WTC11 (cell line): ENCODE measurements at regions not wholly inside any gene's neighbourhood (a gene's known extent, or its start where the extent isn't known, plus 50 kb on each side); places are given as distances from the start of the nearest gene placed in this dataset.

Source experiments
- ATAC-seq: fragments of 200-7000 bp; cut with Tn5 transposase; 2 replicates; pipeline ENCODE4 v1.10.0; 2021; ENCODE audit warnings: mild to moderate bottlenecking, moderate library complexity
- CTCF ChIA-PET: fragments of 300-600 bp; sonication (Branson Sonifier 250); formaldehyde crosslinking; loops from one replicate; lab custom pipeline; 2021; ENCODE audit warnings: antibody characterized with exemption; lab: Charles Lee
- POLR2A ChIA-PET: fragments of 350-600 bp; sonication (Branson Sonifier 250); formaldehyde crosslinking; loops from one replicate; lab custom pipeline; 2021; ENCODE audit warnings: antibody characterized with exemption; lab: Charles Lee
- DNase-seq: peaks from one replicate; pipeline ENCODE4 v3.0.0; 2021; ENCODE audit warnings: low spot score
- H3K27ac Mint-ChIP-seq: 2 replicates; pipeline ENCODE4 v1.8.0; 2021; ENCODE audit warnings: mixed read lengths
- H3K27me3 Mint-ChIP-seq: 2 replicates; pipeline ENCODE4 v1.8.0; 2021; ENCODE audit warnings: low read depth, mild to moderate bottlenecking, moderate library complexity, mixed read lengths
- H3K36me3 Mint-ChIP-seq: 2 replicates; pipeline ENCODE4 v1.8.0; 2021; ENCODE audit warnings: mixed read lengths
- H3K4me1 Mint-ChIP-seq: 2 replicates; pipeline ENCODE4 v1.8.0; 2022; ENCODE audit warnings: mixed read lengths
- H3K4me3 Mint-ChIP-seq: 2 replicates; pipeline ENCODE4 v1.8.0; 2021; ENCODE audit warnings: mild to moderate bottlenecking, moderate library complexity, mixed read lengths
- H3K9me3 Mint-ChIP-seq: 2 replicates; pipeline ENCODE4 v1.8.0; 2021; ENCODE audit warnings: mixed read lengths
- ATF1 ChIP-seq: sonication (generic); formaldehyde crosslinking; IDR thresholded peaks from 2 replicates; pipeline ENCODE4 v1.8.1; 2023; ENCODE audit warnings: mild to moderate bottlenecking, moderate library complexity, missing genetic modification reagents
- ATF6 ChIP-seq: sonication (generic); formaldehyde crosslinking; IDR thresholded peaks from 2 replicates; pipeline ENCODE4 v1.8.1; 2023; ENCODE audit warnings: mild to moderate bottlenecking, missing genetic modification reagents
- CBFB ChIP-seq: sonication (generic); formaldehyde crosslinking; IDR thresholded peaks from 2 replicates; pipeline ENCODE4 v1.8.1; 2022; ENCODE audit warnings: mild to moderate bottlenecking, low read depth, missing genetic modification reagents
- CREM ChIP-seq: sonication (generic); formaldehyde crosslinking; IDR thresholded peaks from 2 replicates; pipeline ENCODE4 v1.8.1; 2022; ENCODE audit warnings: mild to moderate bottlenecking, missing genetic modification reagents, moderate library complexity
- EMX1 ChIP-seq: fragments of 250-450 bp; sonication (Bioruptor Pico); IDR thresholded peaks from 2 replicates; pipeline ENCODE4 v1.8.0; 2021; ENCODE audit warnings: mild to moderate bottlenecking
- ESRRA ChIP-seq: sonication (generic); formaldehyde crosslinking; IDR thresholded peaks from 2 replicates; pipeline ENCODE4 v1.8.1; 2022; ENCODE audit warnings: mild to moderate bottlenecking, missing genetic modification reagents, borderline replicate concordance
- GABPB1 ChIP-seq: sonication (generic); formaldehyde crosslinking; IDR thresholded peaks from 2 replicates; pipeline ENCODE4 v1.8.1; 2023; ENCODE audit warnings: mild to moderate bottlenecking, missing genetic modification reagents
- GRHL2 ChIP-seq: fragments of 250-450 bp; sonication (Bioruptor Pico); IDR thresholded peaks from 2 replicates; pipeline ENCODE4 v1.8.0; 2022; ENCODE audit warnings: mild to moderate bottlenecking, moderate library complexity; ENCODE audit not compliant: insufficient replicate concordance, severe bottlenecking
- HMGA2 ChIP-seq: fragments of 250-450 bp; sonication (Bioruptor Pico); IDR thresholded peaks from 2 replicates; pipeline ENCODE4 v1.4.0; 2021; ENCODE audit warnings: mild to moderate bottlenecking, moderate library complexity
- JUN ChIP-seq: sonication (generic); formaldehyde crosslinking; IDR thresholded peaks from 2 replicates; pipeline ENCODE4 v1.8.0; 2023; ENCODE audit warnings: mild to moderate bottlenecking, missing genetic modification reagents
- KAT7 ChIP-seq: sonication (generic); formaldehyde crosslinking; IDR thresholded peaks from 2 replicates; pipeline ENCODE4 v1.8.1; 2023; ENCODE audit warnings: missing genetic modification reagents, mild to moderate bottlenecking, borderline replicate concordance
- MAX ChIP-seq: sonication (generic); formaldehyde crosslinking; IDR thresholded peaks from 2 replicates; pipeline ENCODE4 v1.8.0; 2022; ENCODE audit warnings: mild to moderate bottlenecking, missing genetic modification reagents
- MXD4 ChIP-seq: fragments of 250-450 bp; sonication (Bioruptor Pico); IDR thresholded peaks from 2 replicates; pipeline ENCODE4 v1.8.0; 2021; ENCODE audit warnings: mild to moderate bottlenecking, moderate library complexity, borderline replicate concordance
- OVOL2 ChIP-seq: fragments of 250-450 bp; sonication (Bioruptor Pico); IDR thresholded peaks from 2 replicates; pipeline ENCODE4 v1.9.0; 2021; ENCODE audit warnings: mild to moderate bottlenecking, borderline replicate concordance
- TCF7 ChIP-seq: sonication (generic); formaldehyde crosslinking; IDR thresholded peaks from 2 replicates; pipeline ENCODE4 v1.8.0; 2022; ENCODE audit warnings: mild to moderate bottlenecking, low read depth, missing genetic modification reagents, moderate library complexity
- TEAD1 ChIP-seq: sonication (generic); formaldehyde crosslinking; IDR thresholded peaks from 2 replicates; pipeline ENCODE4 v1.8.0; 2022; ENCODE audit warnings: mild to moderate bottlenecking, missing genetic modification reagents
- ZMAT4 ChIP-seq: fragments of 250-450 bp; sonication (Bioruptor Pico); IDR thresholded peaks from 2 replicates; pipeline ENCODE4 v1.9.0; 2021; ENCODE audit warnings: mild to moderate bottlenecking
- ZNF232 ChIP-seq: sonication (generic); formaldehyde crosslinking; IDR thresholded peaks from 2 replicates; pipeline ENCODE4 v1.8.0; 2022; ENCODE audit warnings: mild to moderate bottlenecking, missing genetic modification reagents
- ZNF396 ChIP-seq: fragments of 250-450 bp; sonication (Bioruptor Pico); IDR thresholded peaks from 2 replicates; pipeline ENCODE4 v1.8.0; 2021; ENCODE audit warnings: mild to moderate bottlenecking, moderate library complexity, borderline replicate concordance
- ZNF416 ChIP-seq: fragments of 250-450 bp; sonication (Bioruptor Pico); IDR thresholded peaks from 2 replicates; pipeline ENCODE4 v1.9.0; 2021; ENCODE audit warnings: mild to moderate bottlenecking, inconsistent platforms
- TF ChIP-seq, protein P1 (sequence below): fragments of 250-450 bp; sonication (Bioruptor Pico); IDR thresholded peaks from 2 replicates; pipeline ENCODE4 v2.1.2; 2022; ENCODE audit warnings: mild to moderate bottlenecking, moderate library complexity
- TF ChIP-seq, protein P2 (sequence below): sonication (generic); formaldehyde crosslinking; IDR thresholded peaks from 2 replicates; pipeline ENCODE4 v1.8.1; 2022; ENCODE audit warnings: mild to moderate bottlenecking, moderate library complexity, missing genetic modification reagents
- TF ChIP-seq, protein P3 (sequence below): sonication (generic); formaldehyde crosslinking; IDR thresholded peaks from 2 replicates; pipeline ENCODE4 v1.8.1; 2022; ENCODE audit warnings: missing genetic modification reagents, borderline replicate concordance

DNA sequence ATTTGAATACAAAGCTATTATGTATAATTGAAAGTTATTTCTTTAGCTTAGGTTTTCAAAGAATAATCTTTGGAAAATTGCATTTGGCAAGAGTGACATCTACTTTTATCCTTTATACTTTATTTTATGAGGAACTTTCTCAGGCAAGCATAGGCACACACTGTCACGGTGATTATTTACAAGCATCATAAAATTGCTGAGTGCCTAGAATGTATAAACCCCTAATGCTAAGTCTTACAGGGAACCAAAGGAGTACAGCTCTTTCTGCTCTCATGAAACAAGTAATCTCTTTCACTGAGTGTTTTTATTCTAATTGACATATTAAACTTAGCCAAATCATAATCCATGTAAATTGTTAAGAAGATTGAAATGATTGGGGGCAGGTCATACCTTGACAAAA is 154.9 kb downstream of the FSCB start (continued):
- TF ChIP-seq CREM (no peak), ATF6 (no peak), MAX (no peak), ZNF232 (CRISPR knock-in tag) (no peak)
- TF ChIP-seq, all 79 proteins: peak for 0

DNA sequence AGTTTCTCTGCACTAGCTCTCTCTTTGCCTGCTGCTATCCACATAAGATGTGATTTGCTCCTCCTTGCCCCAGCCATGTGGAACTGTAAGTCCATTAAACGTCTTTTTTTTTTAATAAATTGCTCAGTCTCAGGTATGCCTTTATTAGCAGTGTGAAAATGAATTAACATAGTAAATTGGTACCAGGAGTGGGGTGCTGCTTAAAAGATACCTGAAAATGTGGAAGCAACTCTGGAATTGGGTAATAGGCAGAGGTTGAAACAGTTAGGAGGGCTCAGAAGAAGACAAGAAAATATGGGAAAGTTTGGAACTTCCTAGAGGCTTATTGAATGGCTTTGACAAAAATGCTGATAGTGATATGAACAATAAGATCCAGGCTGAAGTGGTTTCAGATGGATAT is 159.8 kb downstream of the FSCB start:
- ATAC-seq = no peak
- H3K4me3 Mint-ChIP-seq = no peak overlapping the region
- no peaks in the 10 kb centered on the region for H3K4me1 Mint-ChIP-seq
- no peak for TF ChIP-seq GABPB1 (CRISPR knock-in tag)
- TF ChIP-seq CBFB = no peak
- TF ChIP-seq, protein P1, sequence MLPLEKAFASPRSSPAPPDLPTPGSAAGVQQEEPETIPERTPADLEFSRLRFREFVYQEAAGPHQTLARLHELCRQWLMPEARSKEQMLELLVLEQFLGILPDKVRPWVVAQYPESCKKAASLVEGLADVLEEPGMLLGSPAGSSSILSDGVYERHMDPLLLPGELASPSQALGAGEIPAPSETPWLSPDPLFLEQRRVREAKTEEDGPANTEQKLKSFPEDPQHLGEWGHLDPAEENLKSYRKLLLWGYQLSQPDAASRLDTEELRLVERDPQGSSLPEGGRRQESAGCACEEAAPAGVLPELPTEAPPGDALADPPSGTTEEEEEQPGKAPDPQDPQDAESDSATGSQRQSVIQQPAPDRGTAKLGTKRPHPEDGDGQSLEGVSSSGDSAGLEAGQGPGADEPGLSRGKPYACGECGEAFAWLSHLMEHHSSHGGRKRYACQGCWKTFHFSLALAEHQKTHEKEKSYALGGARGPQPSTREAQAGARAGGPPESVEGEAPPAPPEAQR (CRISPR knock-in tag) = no peak
- no peak for TF ChIP-seq TCF7 (CRISPR knock-in tag)
- TF ChIP-seq ATF1 = no peak
- TF ChIP-seq, protein P2, sequence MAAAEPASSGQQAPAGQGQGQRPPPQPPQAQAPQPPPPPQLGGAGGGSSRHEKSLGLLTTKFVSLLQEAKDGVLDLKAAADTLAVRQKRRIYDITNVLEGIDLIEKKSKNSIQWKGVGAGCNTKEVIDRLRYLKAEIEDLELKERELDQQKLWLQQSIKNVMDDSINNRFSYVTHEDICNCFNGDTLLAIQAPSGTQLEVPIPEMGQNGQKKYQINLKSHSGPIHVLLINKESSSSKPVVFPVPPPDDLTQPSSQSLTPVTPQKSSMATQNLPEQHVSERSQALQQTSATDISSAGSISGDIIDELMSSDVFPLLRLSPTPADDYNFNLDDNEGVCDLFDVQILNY (CRISPR knock-in tag) = no peak
- no peak for TF ChIP-seq ESRRA
- no peak for TF ChIP-seq ATF6
- TF ChIP-seq OVOL2 (CRISPR knock-in tag) = no peak
- no peak for TF ChIP-seq GRHL2
- TF ChIP-seq JUN = no peak
- no peak for TF ChIP-seq TEAD1
- TF ChIP-seq, all 79 proteins: peak for 0
- Mint-ChIP-seq H3K27me3 (no peaks in the 10 kb centered on the region), H3K9me3 (peaks cover 40% of the 10 kb centered on the region), H3K27ac (no peak overlapping the region), H3K36me3 (peaks cover 22% of the 10 kb centered on the region)
- ChIA-PET POLR2A (no interaction called here), CTCF (no interaction called here)
- no peak for DNase-seq

DNA sequence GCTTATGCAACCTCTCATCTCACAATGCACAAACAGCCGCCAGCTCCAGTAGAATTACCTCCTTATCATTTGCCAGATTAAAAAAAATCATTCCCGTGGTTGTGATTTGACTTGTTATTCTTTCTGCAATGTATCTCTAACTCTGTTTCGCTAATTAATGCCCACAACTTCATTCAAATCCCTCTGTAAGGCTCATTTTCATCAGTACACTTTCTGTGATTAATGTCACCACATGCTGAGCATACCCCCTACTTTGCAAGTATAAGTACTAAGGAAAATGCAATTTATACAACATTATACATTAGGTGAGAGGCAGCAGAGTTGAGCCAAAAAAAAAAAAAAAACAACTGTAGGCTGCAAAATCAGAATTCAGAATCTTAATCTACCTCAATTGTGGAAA is 166.0 kb downstream of the FSCB start:
- POLR2A ChIA-PET = no interaction called here

More for the DNA sequence above, 166.0 kb downstream of the FSCB start:
- H3K27ac Mint-ChIP-seq = no peak overlapping the region
- TF ChIP-seq EMX1 (CRISPR knock-in tag) = no peak
- TF ChIP-seq KAT7 (CRISPR knock-in tag) = no peak
- no peak for TF ChIP-seq JUN
- no peak for TF ChIP-seq ZNF416
- TF ChIP-seq MXD4 (CRISPR knock-in tag) = no peak
- TF ChIP-seq, protein P3, sequence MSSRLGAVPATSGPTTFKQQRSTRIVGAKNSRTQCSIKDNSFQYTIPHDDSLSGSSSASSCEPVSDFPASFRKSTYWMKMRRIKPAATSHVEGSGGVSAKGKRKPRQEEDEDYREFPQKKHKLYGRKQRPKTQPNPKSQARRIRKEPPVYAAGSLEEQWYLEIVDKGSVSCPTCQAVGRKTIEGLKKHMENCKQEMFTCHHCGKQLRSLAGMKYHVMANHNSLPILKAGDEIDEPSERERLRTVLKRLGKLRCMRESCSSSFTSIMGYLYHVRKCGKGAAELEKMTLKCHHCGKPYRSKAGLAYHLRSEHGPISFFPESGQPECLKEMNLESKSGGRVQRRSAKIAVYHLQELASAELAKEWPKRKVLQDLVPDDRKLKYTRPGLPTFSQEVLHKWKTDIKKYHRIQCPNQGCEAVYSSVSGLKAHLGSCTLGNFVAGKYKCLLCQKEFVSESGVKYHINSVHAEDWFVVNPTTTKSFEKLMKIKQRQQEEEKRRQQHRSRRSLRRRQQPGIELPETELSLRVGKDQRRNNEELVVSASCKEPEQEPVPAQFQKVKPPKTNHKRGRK = no peak
- no peak for TF ChIP-seq CREM
- no peak for TF ChIP-seq ZMAT4 (CRISPR knock-in tag)
- no peak for TF ChIP-seq HMGA2 (CRISPR knock-in tag)
- TF ChIP-seq ZNF396 (CRISPR knock-in tag) = no peak
- TF ChIP-seq, all 79 proteins: peak for 0
- DNase-seq (no peak), ATAC-seq (no peak)
- H3K27me3 Mint-ChIP-seq = no peaks in the 10 kb centered on the region
- no peak overlapping the region for H3K4me3 Mint-ChIP-seq
- H3K4me1 Mint-ChIP-seq = no peaks in the 10 kb centered on the region
- no peaks in the 10 kb centered on the region for H3K36me3 Mint-ChIP-seq
- CTCF ChIA-PET = no interaction called here
- peaks cover 7% of the 10 kb centered on the region for H3K9me3 Mint-ChIP-seq
